ENCODE measurements at regions not wholly inside any gene's neighbourhood (a gene's known extent, or its start where the extent isn't known, plus 50 kb on each side); places are given as distances from the start of the nearest gene placed in this dataset.

- no peak for TF ChIP-seq ZBTB8A (CRISPR knock-in tag; IDR thresholded peaks at IDR 0.05; ENCODE audit: borderline replicate concordance, low read depth)
- no peak for TF ChIP-seq TBP (CRISPR knock-in tag; IDR thresholded peaks at IDR 0.05)
- TF ChIP-seq U2AF2 (IDR thresholded peaks at IDR 0.05; ENCODE audit: low read depth, low read length): no peak
- TF ChIP-seq RAD21 (CRISPR knock-in tag; IDR thresholded peaks at IDR 0.05): no peak
- no peak for TF ChIP-seq MXD4 (CRISPR knock-in tag; IDR thresholded peaks at IDR 0.05)
- TF ChIP-seq ZMYM3 (CRISPR knock-in tag; IDR thresholded peaks at IDR 0.05): no peak
- TF ChIP-seq ZNF75D (CRISPR knock-in tag; IDR thresholded peaks at IDR 0.05; ENCODE audit: borderline replicate concordance): no peak
Measured at GRCh38 chr5:165722401-165722800, 2217.0 kb downstream of the MAT2B start.
